GM13977 (cell line): ENCODE measurements at regions not wholly inside any gene's neighbourhood (a gene's known extent, or its start where the extent isn't known, plus 50 kb on each side); places are given as distances from the start of the nearest gene placed in this dataset.
"Not testable (repeated sequence)": the region's sequence is repeated elsewhere in the genome, so short reads cannot be mapped to it uniquely, and the experiment has no call there.

ENCODE experiments used
- DNase-seq: peaks from one replicate; pipeline ENCODE4 v3.0.0; 2012; ENCODE audit warnings: low spot score
- CTCF ChIP-seq: IDR thresholded peaks from 2 replicates; pipeline ENCODE4 v1.5.1; 2012; ENCODE audit warnings: mild to moderate bottlenecking, control low read depth; ENCODE audit not compliant: insufficient read depth; ENCODE audit errors: extremely low read depth, missing control alignments
- in situ Hi-C: fragments of 300-500 bp; cut with MboI; formaldehyde crosslinking; loops from one replicate; pipeline ENCODE4 v1.12.0; 2022; ENCODE audit warnings: low sequenced_read_pairs, low pct_unique_long_range_greater_than_20kb, mixed read lengths, inconsistent platforms; ENCODE audit not compliant: unreplicated experiment

- in situ Hi-C loops, result no loop called here
- DNase-seq, result no peak
- TF ChIP-seq CTCF, result no peak
Measured at GRCh38 chr9:36462245-36462644, 62.2 kb upstream of the RNF38 start.

- no peak for TF ChIP-seq CTCF
- in situ Hi-C loops, result no loop called here
- DNase-seq, result no peak
Measured at GRCh38 chr9:36461323-36461722, 61.3 kb upstream of the RNF38 start.

- in situ Hi-C loops, DNase-seq: not testable (repeated sequence)
Measured at GRCh38 chr9:36458430-36458915, 58.4 kb upstream of the RNF38 start.

- in situ Hi-C loops, result no loop called here
- no peak for DNase-seq
- no peak for TF ChIP-seq CTCF
Measured at GRCh38 chr9:36457836-36458429, 57.9 kb upstream of the RNF38 start.

- DNase-seq, result no peak
- in situ Hi-C loops, result no loop called here
- no peak for TF ChIP-seq CTCF
Measured at GRCh38 chr9:36456480-36457065, 56.5 kb upstream of the RNF38 start.

GRCh38 chr9:36451949-36452348 lies 51.9 kb upstream of the RNF38 start:
- DNase-seq, result no peak
- in situ Hi-C loops, result no loop called here
- no peak for TF ChIP-seq CTCF

- TF ChIP-seq CTCF, result peak; percentile 67
Measured at GRCh38 chr9:36450110-36450732, 50.2 kb upstream of the RNF38 start.

More at GRCh38 chr9:36450110-36450732, 50.2 kb upstream of the RNF38 start:
- no peak for DNase-seq
- in situ Hi-C loops, result no loop called here
